SK-MEL-5 (cell line): ENCODE measurements at regions not wholly inside any gene's neighbourhood (a gene's known extent, or its start where the extent isn't known, plus 50 kb on each side); places are given as distances from the start of the nearest gene placed in this dataset.
"Not testable (repeated sequence)": the region's sequence is repeated elsewhere in the genome, so short reads cannot be mapped to it uniquely, and the experiment has no call there.

ENCODE experiments used
- DNase-seq: peaks from one replicate; pipeline ENCODE4 v3.0.0-alpha.2; 2016; ENCODE audit warnings: low read depth, low spot score
- in situ Hi-C: cut with HindIII; loops from 2 replicates; pipeline ENCODE4 v1.10.0; 2016; ENCODE audit warnings: low sequenced_read_pairs, high pct_unique_total_duplicates, low pct_unique_long_range_greater_than_20kb

DNA sequence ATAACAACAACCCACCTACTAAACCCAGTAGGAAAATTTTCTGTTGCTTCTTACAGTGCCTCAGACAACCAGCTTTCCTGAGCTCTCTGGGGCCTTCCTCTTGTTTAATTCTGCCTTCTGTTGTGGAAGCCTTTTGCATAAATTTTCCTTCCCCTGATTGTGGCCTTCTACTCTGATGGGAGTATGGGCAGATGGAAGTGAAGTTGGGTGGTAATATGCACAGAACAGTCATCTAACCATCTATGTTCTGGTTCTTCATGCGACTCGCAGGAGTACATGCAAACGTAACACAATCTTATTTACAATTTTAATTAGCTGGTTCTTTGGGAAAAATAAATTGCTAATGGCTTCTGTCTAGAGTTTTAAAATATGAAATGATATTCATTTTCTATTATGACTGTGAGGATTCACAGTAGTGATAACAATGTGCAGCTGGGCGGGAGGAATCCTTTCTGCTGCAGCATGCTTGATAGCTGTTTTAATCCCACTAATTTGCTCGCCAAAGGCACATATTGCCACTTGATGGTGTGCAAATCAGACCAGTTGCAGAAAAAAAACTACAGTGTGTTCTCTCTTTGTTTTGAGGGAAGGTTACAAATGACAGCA, 311.5 kb upstream of the ROPN1 start:
- in situ Hi-C loops, result no loop called here
- no peak for DNase-seq

DNA sequence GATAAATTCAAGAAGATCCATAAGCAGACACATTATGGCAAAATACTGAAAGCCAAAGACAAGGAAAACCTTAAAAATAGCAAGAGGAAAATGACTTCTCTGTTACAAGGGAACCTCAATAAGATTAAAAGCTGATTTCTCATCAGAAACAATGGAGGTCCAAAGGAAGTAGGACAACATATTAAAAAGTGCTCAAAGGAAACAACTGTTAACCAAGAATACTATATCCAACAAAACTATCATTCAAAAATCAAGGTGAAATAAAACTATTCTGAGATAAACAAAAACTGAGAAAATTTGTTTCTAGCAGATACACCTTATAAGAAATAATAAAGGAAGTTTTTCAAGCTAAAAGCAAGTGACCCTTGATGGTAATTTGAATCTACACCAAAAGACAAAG, 314.7 kb upstream of the ROPN1 start:
- DNase-seq, result no peak
- in situ Hi-C loops, result no loop called here

DNA sequence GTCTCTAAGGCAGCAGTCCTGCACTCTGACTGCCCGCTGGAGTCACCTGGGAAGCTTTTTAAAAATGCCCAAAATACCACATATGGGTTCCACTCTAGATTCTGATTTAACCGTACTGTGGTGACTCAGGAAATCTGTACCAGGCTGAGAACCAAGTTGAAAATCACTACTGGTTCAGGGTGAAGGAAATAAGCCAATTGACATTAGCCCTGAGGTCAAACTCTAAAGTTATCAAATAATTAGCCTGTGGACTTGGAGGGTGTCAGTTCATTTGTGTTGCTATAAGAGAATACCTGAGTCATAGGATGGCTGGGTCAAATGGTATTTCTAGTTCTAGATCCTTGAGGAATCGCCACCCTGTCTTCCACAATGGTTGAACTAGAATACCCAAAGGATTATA, 321.7 kb upstream of the ROPN1 start:
- no peak for DNase-seq
- in situ Hi-C loops, result no loop called here

DNA sequence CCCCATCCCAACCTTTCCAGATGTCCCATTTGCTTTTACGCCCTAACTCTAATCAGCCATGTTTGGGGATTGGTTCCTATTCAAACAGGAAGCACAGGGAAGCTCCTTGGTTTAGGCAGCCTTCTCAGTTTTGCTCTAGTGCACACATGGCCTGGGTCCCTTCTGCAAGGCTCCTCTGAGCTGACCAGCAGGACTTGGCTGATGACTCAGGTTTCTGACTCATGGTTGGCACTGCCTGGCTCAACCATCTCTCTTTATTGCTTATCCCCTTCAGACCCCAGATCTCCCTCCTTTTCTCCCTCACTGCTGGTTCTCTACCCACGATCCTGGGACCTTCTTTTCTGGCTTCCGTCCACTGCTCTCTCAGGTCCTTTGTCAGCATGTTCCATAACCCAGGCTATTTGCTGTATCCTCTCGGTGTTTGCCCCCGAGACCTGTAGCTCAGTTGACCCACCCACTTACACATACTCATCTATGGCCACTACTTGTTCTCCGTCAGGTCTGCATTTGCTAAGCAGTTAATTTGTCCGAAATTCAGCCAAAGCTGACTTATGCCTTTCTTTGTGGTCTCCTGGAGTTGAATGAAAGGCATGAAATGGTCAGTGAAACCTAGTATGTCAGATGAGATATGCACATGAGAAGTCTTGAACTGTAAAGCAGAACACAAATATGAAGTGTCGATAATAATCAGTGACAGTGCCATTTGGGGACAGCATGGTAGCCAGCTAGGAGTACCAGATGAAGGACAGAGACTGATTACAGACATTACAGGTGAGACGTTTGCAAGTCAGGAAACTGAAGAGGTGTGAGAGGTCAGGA, 323.5 kb upstream of the ROPN1 start:
- in situ Hi-C loops, result no loop called here
- no peak for DNase-seq

DNA sequence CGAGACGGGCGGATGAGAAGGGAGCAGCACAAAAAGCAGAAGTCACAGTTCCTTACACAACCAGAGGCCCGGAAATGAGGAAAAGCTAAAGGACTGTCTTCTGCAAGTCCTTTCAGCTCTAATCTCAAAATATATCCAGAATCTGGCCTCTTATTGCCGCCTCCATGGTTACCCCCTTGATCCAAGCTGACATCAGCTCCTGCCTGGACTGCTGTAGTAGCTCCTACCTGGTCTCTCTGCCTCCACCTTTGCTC, 324.0 kb upstream of the ROPN1 start:
- in situ Hi-C loops, result no loop called here
- no peak for DNase-seq

DNA sequence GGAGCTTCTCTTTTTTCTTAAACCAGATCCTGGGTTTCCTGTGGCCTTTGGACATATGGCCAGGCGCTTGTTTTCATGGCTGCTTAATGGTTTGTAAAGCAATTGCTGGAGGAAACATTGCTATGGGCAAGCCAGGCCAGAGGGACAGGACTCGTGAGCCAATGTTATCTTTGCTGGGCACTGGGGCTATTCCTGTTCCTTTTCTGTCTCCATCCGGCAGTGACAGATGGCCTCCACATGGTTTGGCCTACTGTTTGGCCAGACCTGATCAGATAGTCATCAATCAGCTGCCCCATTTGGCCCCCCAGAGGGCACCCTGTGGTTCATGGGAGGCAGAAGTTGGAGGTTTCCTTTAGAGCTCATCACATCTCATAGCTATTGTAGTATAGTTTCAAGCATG, 326.1 kb upstream of the ROPN1 start:
- in situ Hi-C loops, result no loop called here
- no peak for DNase-seq

DNA sequence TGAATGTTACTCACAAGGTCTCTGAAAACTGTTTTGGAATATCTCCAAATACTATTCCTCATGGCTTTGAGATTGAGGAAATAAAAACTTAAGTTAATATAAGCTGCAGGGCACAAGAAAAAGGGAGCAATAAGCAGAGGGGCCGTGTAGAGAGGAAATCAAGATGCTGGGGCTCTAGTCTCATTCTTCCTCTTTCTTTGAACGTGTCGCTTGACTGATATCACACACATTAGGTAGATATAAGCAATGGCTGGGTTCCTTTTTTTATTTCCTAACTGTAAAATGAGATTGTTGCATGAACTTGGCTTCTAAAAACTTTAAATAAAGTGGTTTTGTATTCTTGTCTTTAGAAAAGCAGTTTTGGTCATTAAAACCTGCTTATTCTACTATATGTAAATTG, 326.7 kb upstream of the ROPN1 start:
- DNase-seq, result no peak
- in situ Hi-C loops, result no loop called here

DNA sequence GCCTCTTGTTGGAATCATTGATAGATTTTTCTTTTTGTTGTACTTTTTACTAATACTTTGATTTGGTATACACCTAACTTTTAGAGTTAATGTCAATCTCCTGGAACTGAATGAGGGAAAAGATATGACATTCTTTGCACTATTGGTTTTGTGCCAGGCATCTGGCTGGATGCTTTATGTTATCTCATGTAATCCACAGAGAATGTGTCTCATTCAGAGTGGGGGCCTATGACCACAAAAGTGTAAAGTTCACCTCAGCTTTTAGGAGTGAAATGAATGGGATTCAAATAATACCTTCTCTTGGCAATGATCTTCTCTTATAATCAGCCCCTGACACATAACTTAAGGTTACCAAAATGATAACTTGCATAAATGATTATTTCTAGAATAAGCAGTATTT, 329.1 kb upstream of the ROPN1 start:
- in situ Hi-C loops, result no loop called here
- DNase-seq, result no peak

DNA sequence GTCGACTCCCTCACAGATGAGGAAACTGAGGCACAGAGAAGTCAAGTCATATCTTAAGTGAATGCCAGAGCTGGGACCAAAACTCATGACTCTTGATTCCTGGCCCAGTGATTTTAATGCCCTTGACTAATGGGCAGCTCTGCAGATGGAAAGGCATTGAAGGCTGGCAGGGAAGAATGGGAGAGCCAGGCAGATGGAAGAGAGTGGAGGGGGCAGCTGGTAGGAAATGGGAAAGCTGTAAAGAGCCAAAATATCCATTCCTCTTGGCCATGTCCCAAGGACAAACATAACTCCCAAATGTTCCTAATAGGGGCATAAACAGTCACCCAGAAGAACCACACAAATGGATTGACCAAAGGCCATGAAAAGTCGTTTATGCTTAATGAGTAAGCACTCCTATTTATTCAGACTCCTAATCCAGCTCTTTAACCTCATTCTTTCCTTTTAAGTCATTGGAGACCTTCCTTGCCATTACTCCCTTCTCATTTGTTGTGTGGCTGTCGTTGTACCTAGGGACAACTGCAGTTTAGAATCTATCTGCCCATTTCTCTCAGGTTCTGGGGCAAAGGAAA, 330.5 kb upstream of the ROPN1 start:
- no peak for DNase-seq
- in situ Hi-C loops, result no loop called here

DNA sequence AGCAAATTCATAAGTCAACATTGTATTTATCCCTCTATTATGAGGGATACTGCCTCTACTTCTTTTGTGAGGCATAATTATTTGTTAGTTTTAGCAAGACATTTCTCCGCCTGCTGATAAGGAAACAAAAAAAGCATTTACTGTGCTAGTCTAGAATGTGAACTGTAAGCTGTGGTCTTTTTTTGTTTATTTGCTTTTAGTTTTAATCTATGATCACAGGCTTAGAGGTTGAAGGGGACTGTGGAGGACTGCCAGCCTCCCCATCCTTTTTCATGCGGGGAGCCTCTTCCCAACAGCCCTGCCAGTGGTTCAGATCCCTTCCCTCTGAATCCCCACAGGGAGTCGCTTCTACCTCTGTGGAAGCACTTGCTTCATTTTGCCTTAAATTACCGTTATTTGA, 331.0 kb upstream of the ROPN1 start:
- in situ Hi-C loops, result no loop called here
- DNase-seq, result no peak

DNA sequence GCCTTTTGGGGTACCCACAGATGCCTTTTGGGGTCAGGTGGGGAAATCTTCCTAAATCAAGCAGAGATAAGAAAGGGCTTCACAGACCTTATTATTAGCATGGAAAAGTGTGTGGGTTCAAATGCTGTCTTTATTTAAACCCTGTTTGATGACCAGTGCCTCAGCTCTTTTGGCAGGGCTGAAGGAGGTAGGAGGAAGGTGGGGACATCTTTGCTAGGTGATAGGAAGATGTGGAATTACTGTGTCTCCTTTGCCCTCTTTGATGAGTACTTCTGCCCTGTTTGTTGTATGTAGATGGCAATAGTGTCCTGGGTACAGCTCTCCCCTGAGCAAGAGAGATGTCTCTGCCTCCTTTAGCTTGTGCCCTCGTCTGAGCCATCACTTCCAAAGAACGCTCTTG, 333.3 kb upstream of the ROPN1 start:
- in situ Hi-C loops, result no loop called here
- no peak for DNase-seq

DNA sequence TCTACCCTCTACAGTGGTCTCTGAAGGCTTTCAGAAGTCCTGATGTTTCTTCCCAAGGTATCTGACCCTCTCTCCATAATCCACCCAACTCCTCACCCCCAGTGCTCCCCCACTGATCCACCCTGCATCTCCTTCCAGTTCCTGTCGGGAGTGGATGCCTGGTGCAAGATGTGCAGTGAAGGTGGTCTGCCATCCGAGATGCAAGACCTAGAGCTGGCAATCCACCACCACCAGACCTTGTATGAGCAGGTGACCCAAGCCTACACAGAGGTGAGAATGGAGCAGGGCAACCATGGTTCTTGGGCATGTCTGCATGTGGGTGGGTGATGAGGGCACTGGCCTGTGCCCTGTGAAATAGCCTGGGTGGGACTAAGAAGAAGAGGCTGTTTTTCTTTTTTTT, 337.8 kb upstream of the ROPN1 start:
- in situ Hi-C loops, result no loop called here

DNA sequence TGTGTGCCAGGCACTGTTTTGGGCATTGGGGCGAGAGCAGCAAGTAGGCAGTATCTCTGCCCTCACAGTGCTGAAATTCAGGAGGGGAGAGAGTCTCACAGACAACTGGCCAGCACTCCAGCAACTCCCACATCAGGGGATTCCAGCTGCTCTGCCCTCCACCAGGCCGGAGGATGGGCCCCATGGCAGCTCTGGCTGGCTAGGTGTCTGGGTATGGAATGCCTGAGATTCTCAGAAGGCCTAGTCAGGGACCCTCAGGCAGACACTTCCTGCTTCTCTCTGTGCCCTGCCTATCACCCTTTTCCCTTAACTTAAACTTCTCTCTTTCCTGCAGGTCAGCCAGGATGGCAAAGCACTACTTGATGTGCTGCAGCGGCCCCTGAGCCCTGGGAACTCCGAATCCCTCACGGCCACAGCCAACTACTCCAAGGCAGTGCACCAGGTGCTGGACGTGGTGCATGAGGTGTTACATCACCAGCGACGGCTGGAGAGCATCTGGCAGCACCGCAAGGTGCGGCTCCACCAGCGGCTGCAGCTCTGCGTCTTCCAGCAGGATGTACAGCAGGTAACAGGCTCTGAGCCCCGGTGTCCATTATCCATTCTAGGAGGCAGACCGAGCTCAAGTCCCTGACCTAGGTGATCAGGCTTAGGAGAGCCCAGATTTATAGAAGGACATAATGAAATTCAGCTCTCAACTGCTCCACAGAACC, 342.2 kb upstream of the ROPN1 start:
- in situ Hi-C loops, result no loop called here
- DNase-seq, result no peak

More for the DNA sequence above, 337.8 kb upstream of the ROPN1 start:
- no peak for DNase-seq

DNA sequence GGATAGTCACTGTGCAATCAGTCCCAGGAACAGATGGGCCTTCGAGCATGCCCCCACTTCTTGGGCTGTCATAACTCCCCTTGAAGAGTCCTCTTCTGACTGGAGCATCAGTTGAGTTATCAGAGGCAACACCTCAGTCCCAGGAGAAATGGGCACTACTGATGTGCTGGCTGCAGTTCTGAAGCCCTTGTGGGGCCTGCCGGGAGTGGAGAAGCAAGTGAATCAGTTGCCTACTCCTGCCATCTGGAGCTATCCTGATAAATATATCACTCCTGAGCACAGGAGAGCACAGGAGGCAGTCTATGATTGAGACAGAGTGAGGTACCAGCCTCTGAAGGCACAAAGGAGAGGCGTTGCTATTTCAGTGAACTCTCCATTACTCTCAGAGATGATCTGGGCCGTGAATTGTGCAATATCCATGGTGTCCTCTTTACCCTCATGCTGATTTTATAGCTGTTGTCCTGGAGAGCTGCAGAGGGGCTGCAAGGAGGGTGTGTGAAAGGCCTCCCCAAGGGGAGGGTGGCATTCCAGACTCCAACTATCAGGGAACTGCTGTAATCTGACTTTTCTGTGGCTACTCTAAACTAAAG, 344.2 kb upstream of the ROPN1 start:
- in situ Hi-C loops, result no loop called here
- DNase-seq, result no peak

DNA sequence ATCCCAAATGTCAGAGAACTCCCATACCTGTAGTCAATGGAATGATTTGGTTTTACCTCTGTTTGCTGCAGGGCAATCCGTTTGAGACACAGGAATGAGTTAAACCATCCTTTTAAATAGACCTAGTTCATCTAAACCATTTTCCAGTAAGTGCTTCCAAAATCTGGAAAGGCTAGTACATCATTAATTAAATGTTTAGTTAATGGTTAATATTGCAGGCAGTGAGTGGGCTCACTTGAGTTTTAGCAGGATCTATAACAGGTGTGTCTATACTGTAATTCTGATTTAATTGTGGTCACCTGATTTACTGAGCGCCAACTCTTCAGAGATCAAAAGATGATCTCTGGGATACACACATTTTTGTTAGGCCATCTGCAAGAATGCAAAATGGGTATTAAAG, 353.9 kb upstream of the ROPN1 start:
- in situ Hi-C loops, result no loop called here
- no peak for DNase-seq

DNA sequence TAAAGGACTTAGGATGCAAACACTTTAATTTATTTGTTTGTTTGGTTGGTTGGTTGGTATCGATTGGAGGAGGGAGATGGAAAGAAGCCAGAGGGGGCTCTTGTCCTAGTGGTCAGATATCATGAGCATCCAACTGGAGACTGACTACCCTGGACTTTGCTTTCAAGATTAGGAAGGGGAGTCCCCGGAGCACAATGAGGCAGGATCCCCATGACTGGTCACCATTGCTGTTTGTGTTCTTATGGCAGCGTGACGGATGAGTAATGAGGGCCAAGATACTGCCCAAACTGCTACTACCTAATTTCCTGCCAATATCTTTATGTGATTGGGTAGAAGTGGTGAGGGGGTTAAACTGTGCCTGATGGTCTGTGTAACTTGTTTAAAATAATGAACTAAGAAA, 354.6 kb upstream of the ROPN1 start:
- no peak for DNase-seq
- in situ Hi-C loops, result no loop called here

DNA sequence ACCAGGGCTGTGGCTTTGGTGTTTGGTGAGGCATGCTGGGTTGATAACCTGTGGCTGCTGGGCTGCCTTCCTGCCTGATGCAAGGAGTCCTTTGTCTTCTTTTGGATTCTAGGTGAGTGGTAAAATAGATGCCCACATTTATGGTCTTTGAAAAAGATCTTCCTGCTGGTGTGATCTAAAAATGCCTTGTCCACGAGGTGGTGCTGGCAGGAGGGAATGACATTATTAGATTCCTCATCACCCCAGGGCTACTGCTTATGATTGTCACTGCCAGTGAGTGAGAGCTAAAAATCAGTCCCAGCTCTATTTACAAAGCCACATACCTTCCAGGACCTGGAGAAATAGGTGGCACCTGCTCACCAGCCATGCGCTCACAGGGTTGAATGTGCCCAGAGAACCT, 355.5 kb upstream of the ROPN1 start:
- in situ Hi-C loops, result no loop called here
- peak; percentile 26 for DNase-seq

DNA sequence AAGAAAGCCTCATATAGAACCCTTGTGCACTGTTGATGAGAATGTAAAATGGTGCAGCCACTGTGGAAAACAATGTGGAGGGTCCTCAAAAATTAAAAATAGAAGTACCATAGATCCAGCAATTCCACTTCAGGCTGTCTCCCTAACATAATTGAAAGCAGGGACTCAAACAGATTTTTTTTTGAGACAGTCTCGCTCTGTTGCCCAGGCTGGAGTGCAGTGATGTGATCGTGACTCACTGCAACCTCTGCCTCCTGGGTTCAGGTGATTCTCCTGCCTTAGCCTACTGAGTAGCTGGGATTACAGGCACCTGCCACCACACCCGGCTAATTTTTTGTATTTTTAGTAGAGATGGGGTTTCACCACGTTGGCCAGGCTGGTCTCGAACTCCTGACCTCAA, 356.6 kb upstream of the ROPN1 start:
- DNase-seq, in situ Hi-C loops: not testable (repeated sequence)
